Glomerular endothelial cell (primary cell): ENCODE measurements at regions not wholly inside any gene's neighbourhood (a gene's known extent, or its start where the extent isn't known, plus 50 kb on each side); places are given as distances from the start of the nearest gene placed in this dataset.
"Not testable (repeated sequence)": the region's sequence is repeated elsewhere in the genome, so short reads cannot be mapped to it uniquely, and the experiment has no call there.

ENCODE experiments used
- DNase-seq: peaks from one replicate; pipeline ENCODE4 v3.0.0-alpha.2; 2011; ENCODE audit warnings: low read depth, low spot score; ENCODE audit errors: extremely low read depth

DNA sequence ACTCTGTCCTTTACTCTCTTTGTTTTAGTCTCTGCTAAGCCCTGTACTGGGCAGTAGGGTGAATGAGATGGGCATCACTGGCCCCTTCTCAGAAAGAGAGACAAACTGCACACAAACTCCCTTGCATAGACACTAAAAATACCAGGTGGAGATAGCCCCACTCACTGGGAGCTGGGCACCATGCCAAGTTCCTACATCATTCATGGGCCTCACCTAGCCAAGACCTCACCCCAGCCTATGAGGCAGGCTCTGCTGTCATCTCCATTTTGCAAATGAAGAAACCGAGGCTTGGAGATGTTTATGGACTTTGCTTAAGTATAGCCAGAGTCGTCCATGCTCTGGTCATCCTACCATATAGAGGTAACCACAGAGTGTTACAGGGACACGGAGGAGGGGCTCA lies 499.8 kb upstream of the CDH11 start:
- DNase-seq = no peak

GRCh38 chr16:65619606-65620005 lies 497.7 kb upstream of the CDH11 start:
- no peak for DNase-seq

GRCh38 chr16:65618931-65619330 lies 497.1 kb upstream of the CDH11 start:
- DNase-seq = no peak

- DNase-seq = no peak
These were observed 496.5 kb upstream of the CDH11 start for GRCh38 chr16:65618333-65618732.

DNA sequence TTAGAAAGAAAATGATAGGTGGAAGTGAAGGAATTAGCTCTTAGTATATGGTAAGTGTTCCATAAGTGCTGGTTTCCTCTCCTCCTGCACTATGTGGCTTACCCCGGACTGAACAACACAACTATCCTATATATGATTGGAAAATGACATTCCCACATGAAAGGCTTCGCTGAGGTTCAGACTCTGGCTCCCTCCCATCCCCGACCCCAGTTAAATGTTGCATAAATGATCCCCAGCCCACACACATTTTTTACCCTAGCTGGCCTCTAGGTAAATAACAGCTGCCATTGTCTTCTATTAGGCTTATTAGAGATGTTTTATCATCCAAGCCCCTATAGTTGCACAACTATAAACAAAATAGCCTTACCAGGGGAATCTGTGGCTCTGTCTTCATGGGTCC lies 495.6 kb upstream of the CDH11 start:
- DNase-seq = no peak

DNA sequence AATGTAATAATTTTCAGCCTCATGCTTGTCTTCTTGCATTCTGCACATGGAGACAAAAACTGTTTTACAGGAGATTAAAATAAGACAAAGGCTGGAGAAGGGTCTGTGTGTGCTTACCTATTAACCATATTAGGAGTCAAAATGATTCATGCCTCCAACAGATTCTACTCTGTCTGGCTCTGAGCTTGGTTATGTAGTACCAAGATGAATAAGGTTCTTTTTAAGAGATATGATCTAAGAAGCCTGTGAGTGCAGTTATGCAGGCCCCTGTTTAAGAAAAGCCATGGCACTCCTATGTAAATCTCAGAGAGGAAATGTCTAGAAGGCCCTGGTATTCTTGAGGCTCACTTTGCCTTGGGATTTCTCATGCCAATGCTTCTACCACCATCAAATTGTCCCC lies 486.6 kb upstream of the CDH11 start:
- no peak for DNase-seq

GRCh38 chr16:65604771-65605170 lies 482.9 kb upstream of the CDH11 start:
- DNase-seq = no peak

GRCh38 chr16:65601781-65602180 lies 479.9 kb upstream of the CDH11 start:
- no peak for DNase-seq

DNA sequence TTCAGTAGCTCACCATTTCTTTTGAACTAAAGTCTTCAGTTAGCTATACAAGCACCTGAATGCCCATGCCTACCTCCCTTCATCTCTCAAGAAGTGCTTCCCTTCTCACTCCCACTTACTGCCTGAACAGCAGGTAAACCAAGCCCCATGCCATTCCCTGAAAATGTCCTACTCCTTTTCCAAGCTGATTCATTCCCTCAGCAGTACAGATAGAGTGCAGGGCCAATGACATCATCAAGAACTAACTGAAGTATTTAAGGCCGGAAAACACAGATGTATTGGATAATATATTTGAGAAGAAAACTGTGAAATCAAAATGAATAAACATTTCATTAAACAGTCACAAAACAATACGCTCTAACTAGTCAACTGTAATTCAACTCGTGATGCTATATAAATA lies 478.8 kb upstream of the CDH11 start:
- no peak for DNase-seq

- DNase-seq = no peak
These were observed 478.2 kb upstream of the CDH11 start for GRCh38 chr16:65600046-65600445.

GRCh38 chr16:65598621-65599020 lies 476.8 kb upstream of the CDH11 start:
- DNase-seq = no peak

DNA sequence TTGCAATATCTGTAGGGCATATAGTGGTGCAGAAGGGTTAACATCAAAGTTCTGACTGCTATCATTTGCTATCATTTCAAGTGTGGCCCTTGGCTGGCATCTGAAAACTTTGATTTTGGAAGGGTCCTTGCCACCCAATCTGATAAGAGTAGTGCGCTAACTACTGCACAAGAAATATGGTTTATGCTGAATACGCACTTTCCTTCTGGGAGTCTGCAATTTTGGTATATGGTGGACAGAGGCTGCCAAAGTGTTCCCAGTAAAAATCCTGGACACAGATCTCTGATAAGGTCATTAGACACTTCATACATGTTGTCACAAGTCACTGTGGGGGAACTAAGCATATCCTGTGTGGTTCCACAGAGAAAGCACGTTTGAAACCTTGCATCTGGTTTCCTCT lies 461.6 kb upstream of the CDH11 start:
- DNase-seq = no peak

DNA sequence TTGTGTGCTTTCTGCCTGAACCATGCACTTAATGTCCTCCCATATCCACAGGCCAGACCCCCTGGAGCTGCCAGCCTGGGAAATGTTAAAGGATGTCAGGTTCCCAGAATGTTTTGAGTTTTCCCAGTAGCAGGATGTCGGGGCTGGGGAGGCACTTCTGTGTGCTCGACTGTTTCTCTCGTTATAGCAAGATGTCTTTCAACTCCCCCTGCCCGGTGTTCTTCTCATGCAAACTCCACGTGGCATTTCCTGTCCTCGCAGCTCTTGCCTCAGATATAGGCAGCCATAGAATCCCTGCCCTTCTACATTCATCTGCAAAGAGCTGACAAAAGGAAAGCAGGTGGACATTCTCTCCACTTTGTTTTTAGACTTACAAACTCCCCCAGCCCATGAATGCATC lies 457.2 kb upstream of the CDH11 start:
- no peak for DNase-seq

- no peak for DNase-seq
These were observed 454.8 kb upstream of the CDH11 start for GRCh38 chr16:65576631-65577030.

GRCh38 chr16:65576139-65576538 lies 454.3 kb upstream of the CDH11 start:
- DNase-seq = no peak

DNA sequence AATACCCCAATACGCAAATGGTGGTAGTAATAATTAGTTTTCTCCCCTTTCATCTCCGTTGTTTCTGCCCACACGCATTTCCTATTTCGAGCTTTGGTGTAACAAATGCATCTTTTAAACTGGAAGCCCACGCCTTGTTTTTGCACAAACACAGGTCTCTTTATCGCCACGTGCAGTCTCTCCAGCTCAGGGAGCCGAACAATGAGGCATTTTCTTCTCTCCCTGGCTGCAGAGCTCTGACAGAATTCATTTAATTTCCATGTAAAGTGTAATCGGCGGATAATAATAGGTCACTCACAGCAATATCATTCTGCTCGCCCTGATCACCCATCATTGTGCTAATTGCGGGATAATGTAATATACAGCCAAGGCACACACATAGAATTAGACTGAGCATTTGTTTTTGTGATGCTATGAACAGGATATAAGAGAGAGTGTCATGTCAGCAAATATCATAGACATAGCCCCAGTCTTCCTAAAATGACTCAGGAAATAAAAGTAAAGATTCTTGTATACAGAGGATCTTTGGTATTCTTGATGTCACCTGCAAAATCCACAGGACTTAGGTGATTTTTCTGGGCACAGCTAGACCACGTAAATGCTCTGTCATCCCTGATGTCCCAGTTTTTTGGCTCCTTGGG lies 452.6 kb upstream of the CDH11 start:
- no peak for DNase-seq

- no peak for DNase-seq
These were observed 450.3 kb upstream of the CDH11 start for GRCh38 chr16:65572156-65572555.

DNA sequence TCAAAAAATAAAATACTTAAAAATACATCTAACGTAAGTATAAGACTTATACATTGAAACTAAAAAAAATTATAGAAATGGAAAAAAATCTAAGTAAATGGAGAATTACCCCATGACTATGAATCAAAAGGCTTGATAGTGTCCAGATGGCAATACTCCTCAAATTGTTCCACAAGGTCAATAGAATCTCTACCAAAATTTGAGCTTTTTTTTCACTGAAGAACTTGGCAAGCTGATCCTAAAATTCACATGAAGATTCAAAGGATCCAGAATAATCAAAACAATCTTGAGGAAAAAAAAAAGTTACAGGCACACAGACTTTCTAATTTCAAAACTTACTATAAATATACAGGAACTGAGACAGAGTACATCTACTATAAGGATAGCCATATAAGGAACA lies 448.4 kb upstream of the CDH11 start:
- DNase-seq = no peak

GRCh38 chr16:65559846-65560245 lies 438.0 kb upstream of the CDH11 start:
- DNase-seq = no peak

DNA sequence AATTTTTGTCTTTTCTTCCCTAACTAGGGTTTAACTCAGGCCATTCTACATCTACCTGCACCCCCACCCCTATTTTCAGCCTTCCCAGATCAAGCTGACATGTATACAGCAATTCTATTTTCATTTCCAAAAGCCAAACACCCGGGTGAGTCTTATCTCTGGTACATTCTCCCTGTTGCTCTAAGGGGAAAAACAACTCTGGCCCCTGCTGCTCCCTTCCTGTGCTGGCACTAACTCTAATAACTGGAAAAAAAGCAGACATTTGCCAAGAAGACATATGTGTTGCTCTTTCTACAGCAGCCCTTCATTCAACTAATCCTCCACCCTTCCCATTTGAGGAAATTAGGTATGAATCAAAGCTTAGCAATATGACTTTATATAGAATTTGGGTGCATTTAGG lies 427.8 kb upstream of the CDH11 start:
- DNase-seq = not testable (repeated sequence)

- no peak for DNase-seq
These were observed 426.6 kb upstream of the CDH11 start for GRCh38 chr16:65548470-65548869.

GRCh38 chr16:65547772-65548446 lies 426.0 kb upstream of the CDH11 start:
- no peak for DNase-seq

GRCh38 chr16:65546353-65546791 lies 424.5 kb upstream of the CDH11 start:
- DNase-seq = no peak
